Rectal smooth muscle tissue (tissue), 1 donor: ENCODE measurements at regions not wholly inside any gene's neighbourhood (a gene's known extent, or its start where the extent isn't known, plus 50 kb on each side); places are given as distances from the start of the nearest gene placed in this dataset.

Source experiments
- H3K27ac ChIP-seq: one replicate; pipeline ENCODE4 v1.7.0; 2013; ENCODE audit warnings: low read depth, low read length, inconsistent platforms
- H3K27me3 ChIP-seq: one replicate; pipeline ENCODE4 v1.7.0; 2013; ENCODE audit warnings: low read length; ENCODE audit not compliant: control insufficient read depth, insufficient read depth
- H3K36me3 ChIP-seq: one replicate; pipeline ENCODE4 v1.7.0; 2013; ENCODE audit warnings: low read length; ENCODE audit not compliant: control insufficient read depth, insufficient read depth
- H3K4me1 ChIP-seq: one replicate; pipeline ENCODE4 v1.7.0; 2013; ENCODE audit warnings: low read length; ENCODE audit not compliant: control insufficient read depth, insufficient read depth
- H3K4me3 ChIP-seq: one replicate; pipeline ENCODE4 v1.7.0; 2013; ENCODE audit warnings: low read length
- H3K9ac ChIP-seq: one replicate; pipeline ENCODE4 v1.7.0; 2013; ENCODE audit warnings: low read length

DNA sequence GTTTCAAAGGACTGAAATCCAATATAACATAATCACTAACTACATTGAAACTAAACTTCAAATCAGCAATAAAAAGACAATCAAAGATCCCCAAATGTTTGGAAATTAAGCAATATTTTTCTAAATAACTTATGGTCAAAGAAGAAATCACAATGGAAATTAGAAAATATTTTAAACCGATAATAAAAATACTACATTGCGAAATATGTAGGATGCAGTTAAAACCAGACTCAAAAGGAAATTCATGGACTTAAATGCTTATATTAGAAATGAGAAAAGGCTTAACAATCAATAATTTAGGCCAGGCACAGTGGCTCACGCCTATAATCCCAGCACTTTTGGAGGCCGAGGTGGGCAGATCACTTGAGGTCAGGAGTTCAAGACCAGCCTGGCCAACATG lies 79.0 kb upstream of the HAAO start:
- no peak overlapping the region for H3K4me3 ChIP-seq
- H3K27ac ChIP-seq, result no peak overlapping the region
- peaks cover 10% of the 10 kb centered on the region for H3K4me1 ChIP-seq
- no peaks in the 10 kb centered on the region for H3K27me3 ChIP-seq
- no peaks in the 10 kb centered on the region for H3K36me3 ChIP-seq
- H3K9ac ChIP-seq, result no peak overlapping the region

DNA sequence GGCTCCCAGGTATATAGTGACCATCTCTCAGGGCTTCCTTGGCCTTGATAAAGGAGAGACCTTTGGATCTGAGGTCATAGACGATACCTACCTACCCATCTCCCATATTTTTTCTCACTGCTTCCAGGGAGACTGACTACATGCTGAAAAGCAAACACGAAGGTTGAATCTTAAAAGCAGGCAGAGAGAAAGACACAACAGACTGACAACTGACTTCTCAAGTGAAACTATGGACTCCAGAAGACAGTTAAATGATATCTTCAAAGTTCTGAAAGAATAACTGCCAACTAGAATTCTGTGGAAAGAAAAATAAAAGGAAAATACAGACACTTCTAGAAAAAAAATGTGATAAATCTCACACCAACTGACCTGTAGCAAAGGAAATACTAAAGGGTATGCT lies 76.5 kb upstream of the HAAO start:
- Histone ChIP-seq H3K9ac (no peak overlapping the region), H3K36me3 (no peaks in the 10 kb centered on the region), H3K4me3 (no peak overlapping the region), H3K4me1 (peaks cover 9% of the 10 kb centered on the region), H3K27ac (no peak overlapping the region), H3K27me3 (no peaks in the 10 kb centered on the region)

DNA sequence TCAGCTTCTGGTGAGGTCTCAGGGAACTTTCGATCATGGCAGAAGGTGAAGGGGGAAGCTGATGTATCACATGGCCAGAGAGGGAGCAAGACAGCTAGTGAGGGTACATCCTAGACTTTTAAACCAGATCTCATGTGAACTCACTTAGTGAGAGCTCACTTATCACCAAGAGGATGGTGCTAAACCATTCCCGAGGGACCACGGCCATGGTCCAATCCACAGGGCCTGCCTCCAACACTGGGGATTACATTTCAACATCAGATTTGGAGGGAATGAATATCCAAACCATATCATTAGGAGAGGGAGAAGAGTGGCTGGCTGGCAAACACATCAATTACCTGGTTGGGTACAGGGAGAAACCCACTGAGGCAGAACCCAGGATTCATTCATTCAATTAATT lies 75.7 kb upstream of the HAAO start:
- Histone ChIP-seq H3K4me1 (peaks cover 9% of the 10 kb centered on the region), H3K27me3 (no peaks in the 10 kb centered on the region), H3K27ac (no peak overlapping the region), H3K4me3 (no peak overlapping the region), H3K36me3 (no peaks in the 10 kb centered on the region), H3K9ac (no peak overlapping the region)

DNA sequence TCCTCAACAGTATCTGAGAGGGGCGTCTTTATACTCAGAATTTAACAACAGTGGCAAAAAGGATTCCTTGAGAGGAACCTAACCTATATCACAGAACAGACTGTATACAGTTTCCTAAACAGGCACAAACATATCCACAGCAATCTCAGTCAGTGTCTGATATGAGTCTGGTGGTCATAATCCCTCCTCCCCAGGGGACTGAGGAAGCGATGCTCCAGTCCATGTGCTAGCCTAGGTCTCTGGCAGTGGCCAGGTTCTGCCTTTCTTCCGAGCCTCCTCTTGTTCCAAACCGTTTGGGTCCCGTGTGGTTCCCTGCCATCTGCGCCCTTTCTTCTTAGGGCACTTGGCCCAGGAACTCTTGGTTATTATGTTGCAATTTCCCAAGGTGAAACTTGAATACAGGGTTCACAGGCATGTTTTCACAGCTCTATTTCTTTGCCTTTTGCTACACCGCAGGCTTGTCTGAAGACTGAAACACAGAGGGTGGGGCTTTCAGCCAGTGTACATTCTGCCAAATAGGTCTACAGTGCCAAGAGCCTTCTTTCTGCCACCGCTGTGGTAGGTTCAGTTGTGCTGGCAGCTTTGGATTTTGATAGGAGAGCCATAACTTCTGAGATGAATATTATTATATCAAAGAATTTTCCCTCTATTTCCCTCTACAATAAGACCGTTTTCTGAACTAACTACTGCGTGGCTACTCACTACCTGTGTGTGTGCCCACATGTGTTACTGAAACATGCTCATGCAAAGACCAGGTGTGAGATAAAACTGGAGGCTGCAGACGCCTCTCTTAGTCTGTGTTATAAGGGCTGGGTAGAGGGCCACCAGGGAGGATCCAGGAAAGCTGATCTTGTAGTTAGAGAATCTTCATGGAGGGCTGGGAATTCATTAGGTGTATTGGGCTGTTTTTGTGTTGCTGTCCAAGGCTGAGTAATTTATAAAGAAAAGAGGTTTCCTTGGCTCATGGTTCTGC lies 75.0 kb upstream of the HAAO start:
- no peaks in the 10 kb centered on the region for H3K27me3 ChIP-seq
- peak overlapping the region; percentile 48 for H3K27ac ChIP-seq
- H3K9ac ChIP-seq, result no peak overlapping the region
- peaks cover 9% of the 10 kb centered on the region for H3K4me1 ChIP-seq
- H3K4me3 ChIP-seq, result no peak overlapping the region
- H3K36me3 ChIP-seq, result no peaks in the 10 kb centered on the region

DNA sequence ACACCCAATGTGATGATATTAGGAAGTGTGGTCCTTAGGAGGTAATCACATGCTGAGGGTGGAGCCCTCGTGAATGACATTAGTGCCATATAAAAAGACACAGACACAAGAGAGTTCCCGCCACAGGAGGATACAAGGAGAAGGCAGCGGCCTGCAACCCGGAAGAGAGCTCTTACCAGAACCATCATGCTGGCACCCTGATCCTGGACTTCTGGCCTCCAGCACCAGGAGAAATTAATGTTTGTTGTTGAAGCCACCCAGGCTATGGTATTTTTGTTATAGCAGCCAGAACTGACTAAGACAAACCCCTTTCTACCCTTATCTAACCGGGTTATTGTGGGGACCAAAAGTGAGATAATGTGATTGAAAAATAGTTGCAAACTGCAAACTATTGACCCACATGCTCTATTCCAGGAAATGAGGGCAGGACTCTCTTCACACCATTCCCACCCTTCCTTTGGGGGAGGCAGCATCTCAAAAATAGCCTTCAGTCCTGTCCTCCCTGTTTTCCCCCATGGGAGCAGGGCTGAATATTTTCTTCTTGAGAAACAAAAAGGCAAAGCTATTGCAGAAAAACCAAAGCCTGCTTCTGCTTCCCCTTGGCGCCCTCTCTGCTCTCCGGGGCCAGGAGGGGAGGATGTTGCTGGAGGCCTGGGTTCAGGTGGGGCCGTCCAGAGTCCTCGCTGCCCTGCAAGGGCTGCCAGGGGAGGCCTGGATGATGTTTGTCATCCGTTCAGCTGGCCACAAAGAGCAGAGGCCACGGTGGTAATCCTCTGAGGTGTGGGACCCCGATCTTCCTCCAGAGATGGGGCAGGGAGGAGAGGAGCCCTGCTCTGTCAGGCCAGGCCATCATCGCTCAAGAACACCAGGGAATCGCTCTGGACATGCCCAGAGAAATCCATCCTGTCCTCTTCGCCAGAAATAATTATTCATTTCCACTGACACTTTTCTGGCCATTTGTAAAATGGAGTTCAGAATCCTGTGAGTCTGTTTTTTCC lies 73.8 kb upstream of the HAAO start:
- Histone ChIP-seq H3K36me3 (no peaks in the 10 kb centered on the region), H3K4me1 (peaks cover 9% of the 10 kb centered on the region), H3K27ac (peak overlapping the region; percentile 48), H3K9ac (no peak overlapping the region), H3K4me3 (no peak overlapping the region), H3K27me3 (no peaks in the 10 kb centered on the region)

DNA sequence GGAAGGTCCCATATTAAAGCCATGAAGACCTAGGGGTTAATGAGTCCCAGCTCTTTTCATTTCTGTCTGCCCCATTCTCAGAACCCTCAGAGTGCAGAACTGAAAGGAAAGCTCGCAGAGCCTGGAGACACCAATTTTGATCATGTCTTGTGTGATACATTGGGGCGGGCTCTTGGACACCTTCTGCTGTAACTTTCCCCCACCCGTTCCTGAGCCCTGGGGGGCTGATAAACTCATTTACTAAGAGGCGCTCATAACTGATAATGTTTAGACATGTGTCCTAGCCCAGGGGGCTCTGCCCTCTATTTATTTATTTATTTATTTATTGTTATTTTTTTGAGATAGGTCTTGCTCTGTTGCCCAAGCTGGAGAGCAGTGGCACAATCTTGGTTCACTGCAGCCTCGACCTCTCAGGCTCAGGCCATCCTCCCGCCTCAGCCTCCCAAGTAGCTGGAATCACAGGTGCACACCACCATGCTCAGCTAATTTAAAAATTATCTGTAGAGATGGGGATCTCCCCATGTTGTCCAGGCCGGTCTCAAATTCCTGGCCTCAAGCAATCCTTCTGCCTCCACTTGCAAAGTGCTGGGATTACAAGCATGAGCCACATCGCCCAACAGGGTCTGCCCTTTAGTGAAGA lies 72.4 kb upstream of the HAAO start:
- no peak overlapping the region for H3K27ac ChIP-seq
- H3K27me3 ChIP-seq, result no peaks in the 10 kb centered on the region
- H3K4me3 ChIP-seq, result no peak overlapping the region
- H3K36me3 ChIP-seq, result no peaks in the 10 kb centered on the region
- no peak overlapping the region for H3K9ac ChIP-seq
- H3K4me1 ChIP-seq, result peaks cover 9% of the 10 kb centered on the region

DNA sequence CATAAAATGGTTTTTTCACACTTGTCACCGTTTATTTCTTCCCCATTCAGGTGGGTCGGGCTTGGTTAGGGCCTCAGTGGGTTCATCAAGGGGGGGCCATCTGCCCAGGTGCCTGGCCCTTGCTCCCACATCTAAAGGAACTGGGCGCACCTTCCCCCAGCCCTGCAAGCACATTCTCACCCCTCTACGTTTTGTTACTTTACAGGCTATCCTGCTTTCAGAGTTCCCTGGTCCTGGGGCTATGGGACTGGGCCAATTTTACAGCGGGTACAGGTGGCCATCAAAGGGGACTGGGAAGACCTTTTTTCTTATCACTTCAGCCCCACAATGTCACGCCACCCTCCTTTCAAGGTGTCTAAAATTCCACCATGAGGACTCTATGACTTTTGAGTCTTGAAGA lies 71.8 kb upstream of the HAAO start:
- Histone ChIP-seq H3K9ac (no peak overlapping the region), H3K27ac (no peak overlapping the region), H3K27me3 (no peaks in the 10 kb centered on the region), H3K4me1 (peaks cover 9% of the 10 kb centered on the region), H3K36me3 (no peaks in the 10 kb centered on the region), H3K4me3 (no peak overlapping the region)

DNA sequence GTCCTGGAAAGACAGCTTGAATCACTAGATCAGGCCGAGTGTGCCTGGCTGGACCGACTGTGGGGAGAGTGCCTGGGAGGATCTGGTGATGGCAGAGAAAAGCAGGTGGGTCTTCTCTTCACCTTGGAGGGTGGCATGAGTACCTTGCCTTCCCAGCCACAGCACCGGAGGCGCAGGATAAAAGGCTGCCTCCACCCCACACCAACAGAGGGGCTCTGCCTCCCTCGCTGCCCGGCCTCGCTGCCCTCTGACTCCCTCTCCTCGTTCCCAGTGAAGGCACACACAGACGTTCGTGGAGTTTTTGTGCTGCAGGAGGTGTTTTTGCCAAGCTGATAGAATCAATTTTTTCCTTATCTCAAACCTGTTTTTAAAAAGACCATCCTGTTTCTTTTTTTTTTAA lies 71.4 kb upstream of the HAAO start:
- peaks cover 9% of the 10 kb centered on the region for H3K4me1 ChIP-seq
- no peak overlapping the region for H3K9ac ChIP-seq
- no peaks in the 10 kb centered on the region for H3K27me3 ChIP-seq
- H3K4me3 ChIP-seq, result no peak overlapping the region
- no peaks in the 10 kb centered on the region for H3K36me3 ChIP-seq
- no peak overlapping the region for H3K27ac ChIP-seq

DNA sequence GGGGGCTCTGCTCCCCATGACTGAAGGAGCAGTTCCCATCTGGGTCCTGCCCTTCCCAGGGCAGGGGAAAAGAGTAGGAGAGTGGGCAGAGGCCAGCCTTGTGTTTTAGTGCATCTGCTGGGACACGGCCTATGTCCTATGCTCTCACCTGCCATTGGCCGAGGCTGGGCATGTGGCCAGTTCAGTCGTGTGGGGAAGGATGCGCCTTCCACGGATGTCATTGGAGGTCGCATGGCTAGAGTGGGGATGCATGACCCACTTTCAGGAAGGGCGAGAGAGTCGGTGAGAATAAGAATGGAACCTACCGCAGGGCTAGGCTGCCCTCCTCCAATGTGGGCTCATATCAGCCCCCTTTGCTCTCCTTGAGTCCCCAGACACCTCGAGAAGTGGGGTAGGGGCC lies 70.9 kb upstream of the HAAO start:
- no peaks in the 10 kb centered on the region for H3K27me3 ChIP-seq
- peaks cover 9% of the 10 kb centered on the region for H3K4me1 ChIP-seq
- H3K27ac ChIP-seq, result no peak overlapping the region
- H3K9ac ChIP-seq, result no peak overlapping the region
- H3K36me3 ChIP-seq, result no peaks in the 10 kb centered on the region
- H3K4me3 ChIP-seq, result no peak overlapping the region

DNA sequence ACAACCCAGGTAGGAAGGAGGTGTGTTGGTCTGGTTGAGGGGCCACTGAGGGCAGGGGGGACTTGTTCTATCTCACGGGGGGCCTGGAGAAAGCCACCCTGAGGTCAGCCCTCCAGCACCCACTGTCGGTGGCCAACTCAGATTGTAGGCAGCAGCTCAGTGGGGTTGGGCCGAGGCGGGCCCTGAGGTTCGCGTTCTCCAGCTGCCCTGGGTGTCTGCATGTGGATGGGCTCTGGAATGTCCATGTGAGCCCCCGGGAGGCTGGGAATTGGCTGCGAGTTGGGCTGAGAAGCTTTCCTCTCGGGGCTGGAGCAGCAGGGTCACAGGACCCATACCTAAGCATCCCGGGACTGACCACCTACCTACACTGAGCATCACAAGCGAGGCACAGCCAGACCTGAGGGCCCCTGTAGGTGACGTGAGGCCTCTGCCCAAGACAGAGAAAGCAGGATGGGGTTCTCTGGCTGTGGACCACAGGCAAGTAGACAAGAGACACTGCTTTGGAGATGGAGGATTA lies 70.3 kb upstream of the HAAO start:
- Histone ChIP-seq H3K27me3 (no peaks in the 10 kb centered on the region), H3K27ac (no peak overlapping the region)

DNA sequence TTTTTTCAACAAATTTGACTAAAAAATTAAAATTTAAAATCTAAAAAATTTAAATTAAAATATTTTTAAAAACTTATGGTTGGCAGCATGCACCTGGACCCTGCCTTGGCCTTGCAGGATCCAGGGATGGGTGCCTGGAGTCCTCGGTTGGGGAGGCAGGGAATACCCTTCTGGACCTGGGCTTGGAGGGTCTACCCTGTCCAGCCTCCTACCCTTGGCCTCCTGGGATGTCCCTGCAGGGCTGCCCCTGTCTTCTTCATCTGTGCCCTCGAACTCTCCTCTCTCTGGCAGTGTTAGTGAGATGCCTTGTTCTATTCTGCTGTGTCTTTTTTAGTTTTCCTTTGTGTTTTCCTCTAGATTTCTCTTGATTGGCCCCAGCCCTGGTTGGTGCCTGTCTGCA lies 68.9 kb upstream of the HAAO start:
- Histone ChIP-seq H3K27ac (no peak overlapping the region), H3K36me3 (no peaks in the 10 kb centered on the region), H3K4me1 (peaks cover 2% of the 10 kb centered on the region), H3K27me3 (no peaks in the 10 kb centered on the region), H3K9ac (no peak overlapping the region), H3K4me3 (no peak overlapping the region)

More for the DNA sequence above, 70.3 kb upstream of the HAAO start:
- Histone ChIP-seq H3K4me1 (peaks cover 9% of the 10 kb centered on the region), H3K4me3 (no peak overlapping the region), H3K36me3 (no peaks in the 10 kb centered on the region), H3K9ac (no peak overlapping the region)
